ENCODE measurements at regions not wholly inside any gene's neighbourhood (a gene's known extent, or its start where the extent isn't known, plus 50 kb on each side); places are given as distances from the start of the nearest gene placed in this dataset.
"Not testable (repeated sequence)": the region's sequence is repeated elsewhere in the genome, so short reads cannot be mapped to it uniquely, and the experiment has no call there.

- H3K4me1 ChIP-seq (ENCODE audit: insufficient read depth, insufficient read length): no peaks in the 10 kb centered on the region
- no peaks in the 10 kb centered on the region for H3K27me3 ChIP-seq (ENCODE audit: insufficient read depth, insufficient read length)
- no peak for TF ChIP-seq SUZ12 (IDR thresholded peaks at IDR 0.05; ENCODE audit: extremely low read depth, insufficient read depth, insufficient read length)
- TF ChIP-seq ZNF274 (IDR thresholded peaks at IDR 0.05; ENCODE audit: low read depth, low read length): no peak
- TF ChIP-seq YY1 (IDR thresholded peaks at IDR 0.05; ENCODE audit: insufficient read depth, insufficient read length): no peak
- H3K4me3 ChIP-seq (ENCODE audit: insufficient read length, low read depth): no peak overlapping the region
- H3K9me3 ChIP-seq (ENCODE audit: insufficient read depth, low read length): no peaks in the 10 kb centered on the region
- H3K9ac ChIP-seq (ENCODE audit: insufficient read length, low read depth): no peak overlapping the region
- DNase-seq (ENCODE audit: low read depth, low spot score): no peak
- H3K36me3 ChIP-seq (ENCODE audit: insufficient read depth, insufficient read length, low read length): no peaks in the 10 kb centered on the region
Measured at GRCh38 chr2:163121483-163121882, 282.9 kb upstream of the KCNH7 start.

DNA sequence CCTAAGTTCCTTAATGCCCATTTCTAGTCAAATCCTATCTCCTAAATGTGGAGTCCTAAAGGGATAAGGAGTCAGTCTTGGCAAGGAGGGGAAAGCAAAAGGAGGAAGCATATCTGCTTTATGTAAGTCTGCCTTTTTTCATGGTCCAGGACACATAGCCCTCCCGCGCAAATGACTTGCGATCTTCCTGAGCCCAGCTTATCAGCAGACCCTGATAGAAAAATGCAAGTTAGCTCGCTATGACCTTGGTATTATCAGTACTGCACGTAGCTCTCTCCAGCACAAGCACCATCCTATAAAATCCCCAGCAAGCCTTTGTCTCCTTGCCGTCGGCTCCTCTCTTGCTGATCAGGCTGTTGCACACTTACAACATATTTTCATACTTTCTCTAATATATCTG, 281.4 kb upstream of the KCNH7 start:
- Histone ChIP-seq H3K9me3 (ENCODE audit: insufficient read depth, low read length) (no peaks in the 10 kb centered on the region), H3K4me1 (ENCODE audit: insufficient read depth, insufficient read length) (no peaks in the 10 kb centered on the region), H3K9ac (ENCODE audit: insufficient read length, low read depth) (no peak overlapping the region), H3K4me3 (ENCODE audit: insufficient read length, low read depth) (no peak overlapping the region), H3K36me3 (ENCODE audit: insufficient read depth, insufficient read length, low read length) (no peaks in the 10 kb centered on the region), H3K27me3 (ENCODE audit: insufficient read depth, insufficient read length) (no peaks in the 10 kb centered on the region)
- TF ChIP-seq YY1 (IDR thresholded peaks at IDR 0.05; ENCODE audit: insufficient read depth, insufficient read length) (no peak), ZNF274 (IDR thresholded peaks at IDR 0.05; ENCODE audit: low read depth, low read length) (no peak), SUZ12 (IDR thresholded peaks at IDR 0.05; ENCODE audit: extremely low read depth, insufficient read depth, insufficient read length) (no peak)
- no peak for DNase-seq (ENCODE audit: low read depth, low spot score)

DNA sequence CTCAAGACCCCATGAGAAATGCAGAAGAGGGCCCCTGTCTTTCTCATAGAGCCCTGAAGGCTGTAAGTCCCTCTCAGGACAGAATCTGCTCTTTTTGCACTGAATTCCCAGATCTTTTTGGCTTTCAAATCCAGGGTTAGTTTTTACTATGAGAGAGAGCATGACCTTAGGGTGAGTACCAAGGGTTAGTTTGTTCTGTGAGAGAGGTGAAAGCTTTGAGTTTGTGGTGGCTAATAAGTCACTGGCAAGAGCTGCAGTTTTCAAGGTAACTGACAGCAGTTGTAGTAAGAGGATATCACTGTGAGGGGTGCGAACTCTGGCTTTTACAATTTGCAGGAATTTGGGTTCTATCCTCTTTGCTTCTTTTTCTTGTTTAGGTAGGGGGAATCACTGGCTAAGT, 248.4 kb upstream of the KCNH7 start:
- Histone ChIP-seq H3K36me3 (ENCODE audit: insufficient read depth, insufficient read length, low read length) (no peaks in the 10 kb centered on the region), H3K4me3 (ENCODE audit: insufficient read length, low read depth) (no peak overlapping the region), H3K4me1 (ENCODE audit: insufficient read depth, insufficient read length) (no peaks in the 10 kb centered on the region), H3K9ac (ENCODE audit: insufficient read length, low read depth) (no peak overlapping the region), H3K27me3 (ENCODE audit: insufficient read depth, insufficient read length) (no peaks in the 10 kb centered on the region), H3K9me3 (ENCODE audit: insufficient read depth, low read length) (peaks cover 17% of the 10 kb centered on the region)
- DNase-seq (ENCODE audit: low read depth, low spot score): no peak
- TF ChIP-seq ZNF274 (IDR thresholded peaks at IDR 0.05; ENCODE audit: low read depth, low read length) (no peak), YY1 (IDR thresholded peaks at IDR 0.05; ENCODE audit: insufficient read depth, insufficient read length) (no peak), SUZ12 (IDR thresholded peaks at IDR 0.05; ENCODE audit: extremely low read depth, insufficient read depth, insufficient read length) (no peak)

- DNase-seq (ENCODE audit: low read depth, low spot score); H3K27me3 ChIP-seq (ENCODE audit: insufficient read depth, insufficient read length); H3K4me3 ChIP-seq (ENCODE audit: insufficient read length, low read depth); H3K36me3 ChIP-seq (ENCODE audit: insufficient read depth, insufficient read length, low read length); H3K9ac ChIP-seq (ENCODE audit: insufficient read length, low read depth); H3K4me1 ChIP-seq (ENCODE audit: insufficient read depth, insufficient read length): not testable (repeated sequence)
- peaks cover 31% of the 10 kb centered on the region for H3K9me3 ChIP-seq (ENCODE audit: insufficient read depth, low read length)
Measured at GRCh38 chr2:163085366-163086024, 246.9 kb upstream of the KCNH7 start.

DNA sequence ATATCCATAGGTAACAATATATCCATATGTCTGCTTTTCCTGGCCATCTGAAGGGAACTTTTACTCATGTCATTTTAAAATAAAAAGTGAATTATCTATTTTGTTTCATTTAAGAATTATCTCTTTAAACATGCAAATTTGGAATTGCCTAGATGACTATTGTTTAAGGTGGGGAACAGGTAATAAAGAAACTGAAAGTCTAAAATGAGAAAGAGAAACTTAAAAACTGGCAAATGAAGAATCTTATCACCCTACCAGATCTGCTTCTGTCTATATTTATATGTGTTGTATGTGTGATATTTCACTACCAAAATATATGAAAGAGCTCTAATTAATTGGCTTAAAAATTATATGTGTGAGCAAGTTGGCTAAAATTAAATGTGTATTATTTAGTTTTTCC, 243.2 kb upstream of the KCNH7 start:
- no peak for TF ChIP-seq YY1 (IDR thresholded peaks at IDR 0.05; ENCODE audit: insufficient read depth, insufficient read length)
- no peak for TF ChIP-seq SUZ12 (IDR thresholded peaks at IDR 0.05; ENCODE audit: extremely low read depth, insufficient read depth, insufficient read length)
- no peak for TF ChIP-seq ZNF274 (IDR thresholded peaks at IDR 0.05; ENCODE audit: low read depth, low read length)
- no peak overlapping the region for H3K9ac ChIP-seq (ENCODE audit: insufficient read length, low read depth)
- no peak overlapping the region for H3K4me3 ChIP-seq (ENCODE audit: insufficient read length, low read depth)
- no peaks in the 10 kb centered on the region for H3K27me3 ChIP-seq (ENCODE audit: insufficient read depth, insufficient read length)
- no peaks in the 10 kb centered on the region for H3K4me1 ChIP-seq (ENCODE audit: insufficient read depth, insufficient read length)
- DNase-seq (ENCODE audit: low read depth, low spot score): no peak
- no peaks in the 10 kb centered on the region for H3K36me3 ChIP-seq (ENCODE audit: insufficient read depth, insufficient read length, low read length)
- peaks cover 49% of the 10 kb centered on the region for H3K9me3 ChIP-seq (ENCODE audit: insufficient read depth, low read length)

DNA sequence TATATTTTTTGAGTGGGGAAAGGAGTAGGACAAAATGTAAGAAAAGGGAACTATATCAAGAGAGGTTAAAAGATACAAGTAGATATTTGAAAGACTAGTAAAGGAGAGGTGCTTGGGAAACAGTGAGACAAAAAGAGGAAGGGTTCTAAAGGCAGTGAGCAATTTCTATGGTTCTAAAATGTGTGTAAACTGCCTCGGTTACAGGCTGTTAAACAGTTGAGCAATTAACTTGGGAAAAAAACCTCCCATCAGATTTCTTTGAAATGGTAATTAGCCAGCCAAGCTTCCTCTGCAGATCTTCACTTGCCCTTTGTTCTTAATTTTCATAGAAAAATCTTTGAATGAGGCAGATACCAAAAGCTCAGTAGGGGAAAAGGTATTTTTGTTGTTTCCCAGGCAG, 238.7 kb upstream of the KCNH7 start:
- no peaks in the 10 kb centered on the region for H3K27me3 ChIP-seq (ENCODE audit: insufficient read depth, insufficient read length)
- no peak overlapping the region for H3K4me3 ChIP-seq (ENCODE audit: insufficient read length, low read depth)
- peaks cover 35% of the 10 kb centered on the region for H3K9me3 ChIP-seq (ENCODE audit: insufficient read depth, low read length)
- no peaks in the 10 kb centered on the region for H3K36me3 ChIP-seq (ENCODE audit: insufficient read depth, insufficient read length, low read length)
- peak; percentile 47 for DNase-seq (ENCODE audit: low read depth, low spot score)
- TF ChIP-seq SUZ12 (IDR thresholded peaks at IDR 0.05; ENCODE audit: extremely low read depth, insufficient read depth, insufficient read length): no peak
- TF ChIP-seq YY1 (IDR thresholded peaks at IDR 0.05; ENCODE audit: insufficient read depth, insufficient read length): no peak
- no peak for TF ChIP-seq ZNF274 (IDR thresholded peaks at IDR 0.05; ENCODE audit: low read depth, low read length)
- H3K9ac ChIP-seq (ENCODE audit: insufficient read length, low read depth): no peak overlapping the region
- no peaks in the 10 kb centered on the region for H3K4me1 ChIP-seq (ENCODE audit: insufficient read depth, insufficient read length)

GRCh38 chr2:163066085-163066484, 227.5 kb upstream of the KCNH7 start:
- H3K9me3 ChIP-seq (ENCODE audit: insufficient read depth, low read length): no peaks in the 10 kb centered on the region; the same call in 1 of the 2 replicates
- no peaks in the 10 kb centered on the region for H3K4me1 ChIP-seq (ENCODE audit: insufficient read depth, insufficient read length)
- H3K9ac ChIP-seq (ENCODE audit: insufficient read length, low read depth): no peak overlapping the region
- no peaks in the 10 kb centered on the region for H3K36me3 ChIP-seq (ENCODE audit: insufficient read depth, insufficient read length, low read length)
- no peak overlapping the region for H3K4me3 ChIP-seq (ENCODE audit: insufficient read length, low read depth)
- no peaks in the 10 kb centered on the region for H3K27me3 ChIP-seq (ENCODE audit: insufficient read depth, insufficient read length)
- DNase-seq (ENCODE audit: low read depth, low spot score): no peak
- TF ChIP-seq YY1 (IDR thresholded peaks at IDR 0.05; ENCODE audit: insufficient read depth, insufficient read length) (no peak), SUZ12 (IDR thresholded peaks at IDR 0.05; ENCODE audit: extremely low read depth, insufficient read depth, insufficient read length) (no peak), ZNF274 (IDR thresholded peaks at IDR 0.05; ENCODE audit: low read depth, low read length) (no peak)
